GM12865 (cell line): ENCODE measurements at regions not wholly inside any gene's neighbourhood (a gene's known extent, or its start where the extent isn't known, plus 50 kb on each side); places are given as distances from the start of the nearest gene placed in this dataset.

Source experiments
- DNase-seq: peaks from one replicate; pipeline ENCODE4 v3.0.0; 2010; ENCODE audit warnings: low read depth
- H3K4me3 ChIP-seq: 2 replicates; pipeline ENCODE4 v1.5.1; 2011; ENCODE audit warnings: mild to moderate bottlenecking, low read depth, low read length, control low read depth
- TF ChIP-seq, protein P1 (sequence below): IDR thresholded peaks from 2 replicates; pipeline ENCODE4 v1.5.1; 2011; ENCODE audit warnings: low read length, control low read depth, low read depth, inconsistent platforms; ENCODE audit not compliant: insufficient read depth; ENCODE audit errors: missing control alignments

DNA sequence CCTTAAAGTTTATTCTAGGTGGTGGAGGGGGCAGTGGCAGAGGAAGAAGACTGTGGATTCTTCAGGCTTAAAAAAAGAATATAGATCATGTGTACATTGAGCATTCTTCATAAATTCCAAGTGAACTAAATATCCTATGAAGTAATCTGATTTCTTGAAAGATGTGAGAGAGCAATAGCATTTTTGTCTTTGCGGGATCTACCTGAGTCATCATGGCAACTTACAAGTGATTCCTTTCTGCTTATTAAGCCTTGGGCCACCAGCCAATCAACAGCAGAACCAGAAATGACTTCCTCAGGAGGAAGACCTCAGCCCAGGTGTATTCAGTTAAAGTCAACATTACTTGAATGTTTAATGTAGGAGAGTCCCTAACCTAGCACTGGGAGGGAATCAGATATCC is 756.9 kb downstream of the TFAP2A start:
- DNase-seq = no peak
- no peak overlapping the region for H3K4me3 ChIP-seq
- TF ChIP-seq, protein P1, sequence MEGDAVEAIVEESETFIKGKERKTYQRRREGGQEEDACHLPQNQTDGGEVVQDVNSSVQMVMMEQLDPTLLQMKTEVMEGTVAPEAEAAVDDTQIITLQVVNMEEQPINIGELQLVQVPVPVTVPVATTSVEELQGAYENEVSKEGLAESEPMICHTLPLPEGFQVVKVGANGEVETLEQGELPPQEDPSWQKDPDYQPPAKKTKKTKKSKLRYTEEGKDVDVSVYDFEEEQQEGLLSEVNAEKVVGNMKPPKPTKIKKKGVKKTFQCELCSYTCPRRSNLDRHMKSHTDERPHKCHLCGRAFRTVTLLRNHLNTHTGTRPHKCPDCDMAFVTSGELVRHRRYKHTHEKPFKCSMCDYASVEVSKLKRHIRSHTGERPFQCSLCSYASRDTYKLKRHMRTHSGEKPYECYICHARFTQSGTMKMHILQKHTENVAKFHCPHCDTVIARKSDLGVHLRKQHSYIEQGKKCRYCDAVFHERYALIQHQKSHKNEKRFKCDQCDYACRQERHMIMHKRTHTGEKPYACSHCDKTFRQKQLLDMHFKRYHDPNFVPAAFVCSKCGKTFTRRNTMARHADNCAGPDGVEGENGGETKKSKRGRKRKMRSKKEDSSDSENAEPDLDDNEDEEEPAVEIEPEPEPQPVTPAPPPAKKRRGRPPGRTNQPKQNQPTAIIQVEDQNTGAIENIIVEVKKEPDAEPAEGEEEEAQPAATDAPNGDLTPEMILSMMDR = no peak

DNA sequence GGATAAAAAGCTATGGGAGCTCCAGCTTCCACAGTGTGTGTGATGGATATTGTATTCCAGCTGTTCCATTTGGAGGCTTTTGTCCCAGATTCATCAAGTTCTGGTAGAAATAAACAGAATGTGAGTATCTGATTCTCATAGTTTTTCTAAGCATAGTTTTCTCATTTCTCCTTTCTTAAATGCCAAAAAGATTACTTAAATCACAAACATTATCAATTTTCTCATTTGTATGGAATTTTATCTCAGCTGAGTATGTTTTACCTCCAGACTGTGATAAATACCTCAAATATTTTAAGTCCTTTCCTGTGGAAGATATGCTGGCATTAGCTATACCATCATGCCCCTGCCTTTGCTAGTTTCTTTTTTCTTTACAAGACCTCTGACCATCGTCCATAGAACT is 767.3 kb downstream of the TFAP2A start:
- DNase-seq = no peak
- no peak overlapping the region for H3K4me3 ChIP-seq
- TF ChIP-seq, protein P1 = no peak

DNA sequence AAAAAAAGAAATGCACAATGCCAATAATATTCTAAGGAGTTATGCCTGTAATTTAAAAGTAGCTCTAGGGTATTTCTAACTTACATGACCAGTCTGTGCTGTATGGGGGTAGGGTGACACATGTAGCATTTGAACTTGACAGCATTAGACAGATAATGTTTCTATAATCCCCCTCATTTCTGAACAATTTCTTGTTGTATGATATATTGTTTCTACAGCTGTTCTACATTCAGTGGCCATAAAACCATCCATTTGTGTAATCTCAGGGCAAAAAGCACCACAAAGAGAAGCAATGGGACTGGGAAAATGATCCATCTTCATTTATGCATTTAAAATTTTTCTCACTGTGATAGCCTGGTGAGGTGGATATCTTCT is 767.8 kb downstream of the TFAP2A start:
- H3K4me3 ChIP-seq = no peak overlapping the region
- no peak for DNase-seq
- TF ChIP-seq, protein P1 = no peak

DNA sequence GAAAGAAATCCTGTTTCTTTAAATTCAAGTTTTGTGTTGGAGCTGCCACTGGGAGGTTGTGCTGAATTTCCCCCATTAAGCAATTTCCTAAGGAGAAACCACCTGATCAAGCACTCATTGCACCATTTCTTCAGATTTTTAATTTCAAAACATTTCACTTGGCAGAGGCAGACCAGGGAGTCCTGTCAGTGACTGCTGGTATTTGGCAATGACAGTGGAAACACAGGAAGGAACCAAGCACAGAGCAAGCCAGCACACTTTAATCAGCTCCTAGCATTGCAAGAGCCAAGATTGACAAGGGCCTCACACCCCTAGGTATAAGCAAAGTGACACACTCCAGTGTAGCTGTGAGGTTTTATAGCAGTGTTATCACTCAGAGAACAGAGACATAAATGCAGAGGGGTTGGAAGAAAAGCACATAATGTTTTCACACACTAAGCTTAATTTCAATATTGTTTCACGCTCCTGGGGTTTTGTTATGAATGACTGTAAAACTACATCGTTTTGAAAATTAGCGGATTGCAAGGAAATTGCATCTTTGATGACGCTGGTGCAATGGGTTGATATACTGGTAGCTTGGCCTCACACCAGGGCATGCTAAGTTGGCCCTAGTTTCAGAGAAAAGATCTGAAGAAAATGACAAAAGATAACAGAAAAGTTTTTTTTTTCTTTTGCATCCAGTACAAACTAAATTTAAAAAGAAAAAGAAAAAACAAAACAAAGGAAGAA is 768.4 kb downstream of the TFAP2A start:
- no peak overlapping the region for H3K4me3 ChIP-seq
- TF ChIP-seq, protein P1 = no peak
- no peak for DNase-seq

DNA sequence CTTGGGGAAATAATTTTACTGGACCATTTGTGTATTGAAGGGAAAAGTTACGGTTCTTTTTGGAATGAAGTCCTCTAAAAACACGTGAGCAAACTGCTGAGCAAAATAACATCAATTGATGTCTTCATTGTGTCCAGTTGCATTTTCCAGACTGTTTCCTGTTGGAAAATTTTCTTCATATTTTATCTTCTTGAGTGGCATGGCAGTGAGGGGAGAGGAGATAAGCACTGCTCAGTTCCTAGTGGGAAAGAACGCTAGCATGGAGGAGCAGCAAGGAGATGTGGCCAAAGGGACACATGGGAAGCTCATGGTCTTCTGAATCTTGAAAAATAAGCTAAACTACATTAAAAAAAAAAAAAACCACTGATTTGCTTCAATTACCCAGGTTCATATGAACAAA is 776.0 kb downstream of the TFAP2A start:
- no peak for DNase-seq
- TF ChIP-seq, protein P1 = no peak
- no peak overlapping the region for H3K4me3 ChIP-seq

DNA sequence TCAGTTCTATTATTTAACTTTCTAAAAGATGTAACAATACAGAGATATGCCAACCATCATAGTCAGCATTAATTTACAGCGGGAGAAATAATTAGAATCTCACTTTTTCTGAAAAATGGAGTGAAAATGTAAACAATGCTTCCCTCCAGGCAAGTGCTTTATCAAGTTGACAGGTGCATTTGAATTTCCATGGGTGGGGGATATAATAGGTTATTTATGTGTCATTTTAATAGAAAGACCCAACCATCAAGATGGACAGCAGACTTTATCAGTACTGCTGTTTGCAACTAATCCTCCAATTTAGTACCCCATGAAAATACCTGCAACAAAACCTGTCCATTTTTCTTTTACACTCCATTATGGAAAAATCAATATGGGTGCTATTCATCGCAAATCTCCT is 780.1 kb downstream of the TFAP2A start:
- DNase-seq = no peak
- TF ChIP-seq, protein P1 = no peak
- H3K4me3 ChIP-seq = no peak overlapping the region

DNA sequence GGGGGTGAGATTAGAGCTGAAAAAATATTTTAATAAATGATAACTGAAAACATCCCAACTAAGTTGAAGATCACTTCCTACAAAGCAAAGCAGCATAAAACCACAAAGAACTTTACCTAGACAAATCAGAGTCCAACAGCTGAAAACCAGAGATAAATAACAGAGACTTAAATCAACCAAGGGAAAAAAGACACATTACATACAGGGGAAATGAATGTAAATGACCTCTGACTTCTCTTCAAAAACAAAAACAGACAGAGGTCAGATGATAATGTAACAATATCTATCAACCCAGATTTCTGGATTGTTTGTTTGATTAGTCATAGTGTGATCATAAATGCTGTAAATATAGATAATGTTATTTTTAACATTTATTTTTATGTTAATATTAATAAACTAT is 782.8 kb downstream of the TFAP2A start:
- DNase-seq = no peak
- H3K4me3 ChIP-seq = no peak overlapping the region
- TF ChIP-seq, protein P1 = no peak
